Choroid plexus epithelial cell (primary cell): ENCODE measurements at regions not wholly inside any gene's neighbourhood (a gene's known extent, or its start where the extent isn't known, plus 50 kb on each side); places are given as distances from the start of the nearest gene placed in this dataset.

Source experiments
- DNase-seq: peaks from one replicate; pipeline ENCODE4 v3.0.0-alpha.2; 2010; ENCODE audit warnings: low read depth
- H3K4me3 ChIP-seq: 2 replicates; pipeline ENCODE4 v1.5.1; 2011; ENCODE audit warnings: low read depth, mild to moderate bottlenecking, control low read depth, low read length, moderate library complexity
- TF ChIP-seq, protein P1 (sequence below): conservative IDR thresholded peaks from 2 replicates; pipeline ENCODE4 v1.5.1; 2011; ENCODE audit warnings: low read depth, mild to moderate bottlenecking, control low read depth, inconsistent platforms, low read length, moderate library complexity

DNA sequence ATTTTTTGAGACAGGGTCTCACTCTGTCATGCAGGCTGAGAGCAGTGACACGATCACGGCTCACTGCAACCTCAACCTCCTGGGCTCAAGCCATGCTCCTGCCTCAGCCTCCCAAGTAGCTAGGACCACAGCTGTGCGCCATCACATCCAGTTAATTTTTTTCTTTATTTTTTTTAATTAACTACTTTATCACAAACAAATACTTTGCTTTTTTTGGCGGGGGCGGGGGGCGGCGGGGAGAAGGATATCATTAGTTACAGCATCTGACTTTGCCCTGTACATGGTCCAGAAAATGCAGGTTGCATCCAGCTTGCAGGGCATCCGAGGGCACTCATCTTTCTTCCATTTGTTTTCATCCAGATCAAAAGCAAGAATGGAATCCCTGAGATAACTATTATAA lies 201.8 kb upstream of the IER5L start:
- no peak overlapping the region for H3K4me3 ChIP-seq
- DNase-seq = no peak
- TF ChIP-seq, protein P1, sequence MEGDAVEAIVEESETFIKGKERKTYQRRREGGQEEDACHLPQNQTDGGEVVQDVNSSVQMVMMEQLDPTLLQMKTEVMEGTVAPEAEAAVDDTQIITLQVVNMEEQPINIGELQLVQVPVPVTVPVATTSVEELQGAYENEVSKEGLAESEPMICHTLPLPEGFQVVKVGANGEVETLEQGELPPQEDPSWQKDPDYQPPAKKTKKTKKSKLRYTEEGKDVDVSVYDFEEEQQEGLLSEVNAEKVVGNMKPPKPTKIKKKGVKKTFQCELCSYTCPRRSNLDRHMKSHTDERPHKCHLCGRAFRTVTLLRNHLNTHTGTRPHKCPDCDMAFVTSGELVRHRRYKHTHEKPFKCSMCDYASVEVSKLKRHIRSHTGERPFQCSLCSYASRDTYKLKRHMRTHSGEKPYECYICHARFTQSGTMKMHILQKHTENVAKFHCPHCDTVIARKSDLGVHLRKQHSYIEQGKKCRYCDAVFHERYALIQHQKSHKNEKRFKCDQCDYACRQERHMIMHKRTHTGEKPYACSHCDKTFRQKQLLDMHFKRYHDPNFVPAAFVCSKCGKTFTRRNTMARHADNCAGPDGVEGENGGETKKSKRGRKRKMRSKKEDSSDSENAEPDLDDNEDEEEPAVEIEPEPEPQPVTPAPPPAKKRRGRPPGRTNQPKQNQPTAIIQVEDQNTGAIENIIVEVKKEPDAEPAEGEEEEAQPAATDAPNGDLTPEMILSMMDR = no peak

DNA sequence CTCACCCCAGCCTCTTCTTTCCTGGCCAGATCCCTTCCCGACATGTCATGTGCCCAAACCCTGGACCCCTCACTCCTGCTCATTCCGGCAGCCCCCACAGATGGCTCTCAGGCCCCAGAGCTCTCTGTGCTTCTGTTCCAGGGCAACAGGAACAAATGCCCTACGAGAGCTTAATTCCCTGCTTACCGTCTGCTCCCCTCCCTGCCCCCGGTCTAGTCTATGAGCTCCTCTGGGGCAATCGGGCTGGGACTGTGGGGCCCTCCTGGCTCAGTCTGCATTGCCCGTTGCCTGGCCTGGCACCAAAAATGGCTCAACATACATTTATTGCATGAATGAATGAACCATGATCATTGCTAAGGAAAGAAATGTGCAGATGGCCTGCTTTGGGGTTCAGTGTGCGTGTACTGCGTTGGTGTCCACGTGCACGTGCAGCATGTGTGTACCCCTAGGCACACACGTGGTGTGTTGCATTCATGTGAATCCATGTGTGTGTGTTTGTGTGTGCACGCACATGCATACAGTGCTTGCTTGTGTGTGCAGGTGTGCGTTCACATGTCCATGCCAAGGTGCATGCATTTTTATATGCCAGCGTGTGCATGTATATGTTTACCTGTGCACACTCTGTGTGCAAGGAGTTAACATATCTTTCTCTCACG lies 201.2 kb upstream of the IER5L start:
- no peak overlapping the region for H3K4me3 ChIP-seq

GRCh38 chr9:129377931-129378661 lies 200.0 kb upstream of the IER5L start:
- no peak overlapping the region for H3K4me3 ChIP-seq
- no peak for DNase-seq
- TF ChIP-seq, protein P1 = no peak

More for the DNA sequence above, 201.2 kb upstream of the IER5L start:
- DNase-seq = no peak
- TF ChIP-seq, protein P1 = no peak

DNA sequence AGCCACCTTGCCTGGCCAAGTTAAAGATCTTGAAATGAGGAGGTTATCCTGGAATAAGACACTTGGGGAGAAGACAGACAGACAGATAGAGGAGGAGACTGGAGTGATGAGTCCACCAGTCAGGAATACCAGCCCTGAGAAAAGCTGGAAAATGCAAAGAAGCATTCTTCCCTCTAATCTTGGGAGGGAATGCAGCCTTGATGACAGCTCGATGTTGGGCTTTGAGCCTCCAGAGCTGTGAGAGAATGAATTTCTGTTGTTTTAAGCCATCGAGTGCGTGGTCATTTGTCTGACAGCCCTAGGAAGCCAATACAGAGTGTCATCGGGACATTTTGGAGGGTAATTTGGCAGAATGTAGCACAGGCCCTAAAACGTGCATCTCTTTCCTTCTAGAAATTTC lies 199.1 kb upstream of the IER5L start:
- H3K4me3 ChIP-seq = no peak overlapping the region
- DNase-seq = no peak
- TF ChIP-seq, protein P1 = no peak

- no peak for DNase-seq
- no peak overlapping the region for H3K4me3 ChIP-seq
- TF ChIP-seq, protein P1 = no peak
Measured at GRCh38 chr9:129375845-129376244, 197.8 kb upstream of the IER5L start.

DNA sequence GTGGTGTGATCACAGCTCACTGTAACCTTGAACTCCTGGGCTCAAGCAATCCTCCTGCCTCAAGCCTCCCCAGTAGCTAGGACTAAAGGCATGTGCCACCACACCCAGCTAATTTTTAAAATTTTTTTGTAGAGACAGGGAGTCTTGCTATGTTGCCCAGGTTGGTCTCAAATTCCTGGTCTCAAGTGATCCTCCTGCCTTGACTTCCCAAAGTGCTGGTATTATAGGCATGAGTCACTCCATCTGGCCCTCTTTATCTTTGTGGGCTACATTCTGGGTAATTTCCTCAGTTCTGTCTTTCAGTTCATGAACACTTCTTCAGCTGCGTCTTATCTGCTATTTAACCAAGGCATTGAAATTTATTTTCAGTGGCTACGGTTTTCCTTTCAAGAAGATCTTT lies 196.6 kb upstream of the IER5L start:
- no peak overlapping the region for H3K4me3 ChIP-seq
- TF ChIP-seq, protein P1 = no peak
- DNase-seq = no peak

DNA sequence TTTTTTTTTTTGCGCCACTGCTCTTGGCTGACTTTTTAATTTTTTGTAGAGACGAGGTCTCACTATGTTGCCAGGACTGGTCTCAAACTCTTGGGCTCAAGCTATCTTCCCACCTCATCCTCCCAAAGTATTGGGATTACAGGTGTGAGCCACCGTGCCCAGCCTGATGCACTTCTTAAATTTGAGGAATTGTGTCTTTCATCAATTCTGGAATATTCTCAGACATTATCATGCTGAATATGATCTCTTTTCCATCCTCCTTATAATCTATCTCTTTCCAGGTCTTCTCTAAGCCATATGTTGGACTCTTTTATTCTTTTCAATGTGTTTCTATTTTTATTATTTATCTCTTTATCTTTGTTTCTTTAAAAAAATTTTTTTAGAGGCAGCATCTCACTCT lies 196.2 kb upstream of the IER5L start:
- no peak overlapping the region for H3K4me3 ChIP-seq
- TF ChIP-seq, protein P1 = no peak
- DNase-seq = no peak
